ENCODE measurements at regions not wholly inside any gene's neighbourhood (a gene's known extent, or its start where the extent isn't known, plus 50 kb on each side); places are given as distances from the start of the nearest gene placed in this dataset.

DNA sequence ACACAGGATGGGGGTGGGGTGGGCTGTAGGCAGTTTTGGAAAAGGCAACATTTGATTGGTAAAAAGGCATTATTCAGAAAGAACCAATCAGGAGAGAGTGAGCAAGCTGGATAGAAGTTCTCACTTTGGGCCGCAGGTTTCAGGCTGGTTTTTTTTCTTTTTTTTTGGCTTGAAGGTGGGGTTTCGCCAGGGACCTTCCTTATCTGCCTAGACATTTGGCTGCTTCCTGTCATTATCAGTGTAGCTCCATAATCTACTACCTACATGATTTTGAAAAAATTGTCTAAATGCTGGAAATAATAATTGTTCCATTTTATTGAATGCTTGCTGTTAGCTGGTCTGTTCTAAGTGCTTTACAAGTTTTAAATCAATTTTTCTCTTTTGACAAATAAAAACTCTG, 649.0 kb downstream of the TMTC2 start:
- H3K23ac ChIP-seq (ENCODE audit: low read depth, low read length, poor library complexity): no peak overlapping the region
- H2BK5ac ChIP-seq (ENCODE audit: low read length): no peak overlapping the region
- no peak overlapping the region for H3K9ac ChIP-seq (ENCODE audit: low read depth, low read length, poor library complexity)
- no peak overlapping the region for H2AK5ac ChIP-seq (ENCODE audit: low read depth, low read length)
- no peak overlapping the region for H2BK12ac ChIP-seq (ENCODE audit: low read length)
- peaks cover 0 to 2% of the 10 kb centered on the region in 2 donors for H3K9me3 ChIP-seq (replicated peaks in 1 of 2; ENCODE audit: control insufficient read depth in 2 of 2, insufficient read depth in 1 of 2, low read depth in 1 of 2, low read length in 2 of 2)
- no peak overlapping the region for H3K4ac ChIP-seq (ENCODE audit: low read length)
- H2BK15ac ChIP-seq (ENCODE audit: low read length): no peak overlapping the region
- no peaks in the 10 kb centered on the region for H3K4me1 ChIP-seq (ENCODE audit: control insufficient read depth in 2 of 2, insufficient read depth in 1 of 2, low read depth in 1 of 2, low read length in 2 of 2)
- no peak for DNase-seq (ENCODE audit: low spot score)
- no peaks in the 10 kb centered on the region for H3K36me3 ChIP-seq (replicated peaks in 1 of 2; ENCODE audit: control insufficient read depth in 2 of 2, insufficient read depth in 2 of 2, low read length in 2 of 2)
- no peaks in the 10 kb centered on the region for H3K79me1 ChIP-seq (ENCODE audit: low read depth, low read length)
- H3K14ac ChIP-seq (ENCODE audit: low read length): no peak overlapping the region
- H3K4me3 ChIP-seq (ENCODE audit: low read length in 2 of 2): no peak overlapping the region
- H3K27me3 ChIP-seq (ENCODE audit: control insufficient read depth in 3 of 3, insufficient read depth in 3 of 3, low read depth in 1 of 3, low read length in 3 of 3): no peaks in the 10 kb centered on the region
- H3K27ac ChIP-seq (replicated peaks; ENCODE audit: low read length): no peak overlapping the region
- H2BK120ac ChIP-seq (ENCODE audit: low read depth, low read length): no peak overlapping the region
- no peak overlapping the region for H4K91ac ChIP-seq (ENCODE audit: low read depth, low read length, poor library complexity)
- no peak overlapping the region for H2AFZ ChIP-seq (ENCODE audit: low read length)
- H4K8ac ChIP-seq (ENCODE audit: low read depth, low read length): no peak overlapping the region
- no CpG with 5 or more reads among the region's 2 CpGs for WGBS, 2 donors (ENCODE audit: extremely low coverage in 2 of 2, insufficient read length in 2 of 2, insufficient replicate concordance in 1 of 2)
- no peak overlapping the region for H3K4me2 ChIP-seq (ENCODE audit: insufficient read depth, low read length, poor library complexity, severe bottlenecking)
- H3K18ac ChIP-seq (ENCODE audit: low read length): no peak overlapping the region

DNA sequence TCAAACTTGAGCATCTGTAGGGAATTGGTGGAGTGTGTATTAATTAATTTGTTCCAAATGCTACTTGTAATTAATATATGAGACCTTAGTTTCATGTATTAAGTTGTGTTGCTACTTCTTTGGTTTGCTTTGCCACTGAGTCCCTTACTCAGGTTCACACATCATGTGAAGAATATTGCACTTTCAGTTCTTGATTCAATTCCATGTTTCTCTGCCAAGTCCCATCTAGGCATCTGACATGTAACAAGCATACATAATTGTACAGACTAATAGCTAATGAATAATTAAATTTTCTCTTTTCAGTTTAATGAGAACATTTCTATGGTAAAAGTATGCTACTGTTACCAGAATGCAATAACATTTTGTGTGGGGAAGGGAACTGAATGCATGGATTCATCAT, 640.0 kb downstream of the TMTC2 start:
- no peak overlapping the region for H2BK12ac ChIP-seq (ENCODE audit: low read length)
- H2BK5ac ChIP-seq (ENCODE audit: low read length): no peak overlapping the region
- H3K4me3 ChIP-seq (ENCODE audit: low read length in 2 of 2): no peak overlapping the region
- H3K4me1 ChIP-seq (ENCODE audit: control insufficient read depth in 2 of 2, insufficient read depth in 1 of 2, low read depth in 1 of 2, low read length in 2 of 2): no peaks in the 10 kb centered on the region
- no peak overlapping the region for H3K4ac ChIP-seq (ENCODE audit: low read length)
- no peak overlapping the region for H3K18ac ChIP-seq (ENCODE audit: low read length)
- no peak overlapping the region for H3K4me2 ChIP-seq (ENCODE audit: insufficient read depth, low read length, poor library complexity, severe bottlenecking)
- H3K79me1 ChIP-seq (ENCODE audit: low read depth, low read length): no peaks in the 10 kb centered on the region
- H3K14ac ChIP-seq (ENCODE audit: low read length): no peak overlapping the region
- no peaks in the 10 kb centered on the region for H3K27me3 ChIP-seq (ENCODE audit: control insufficient read depth in 3 of 3, insufficient read depth in 3 of 3, low read depth in 1 of 3, low read length in 3 of 3)
- H3K9me3 ChIP-seq (replicated peaks in 1 of 2; ENCODE audit: control insufficient read depth in 2 of 2, insufficient read depth in 1 of 2, low read depth in 1 of 2, low read length in 2 of 2): no peaks in the 10 kb centered on the region
- H2AK5ac ChIP-seq (ENCODE audit: low read depth, low read length): no peak overlapping the region
- DNase-seq (ENCODE audit: low spot score): no peak
- H2BK15ac ChIP-seq (ENCODE audit: low read length): no peak overlapping the region
- no peak overlapping the region for H3K23ac ChIP-seq (ENCODE audit: low read depth, low read length, poor library complexity)
- no peak overlapping the region for H4K91ac ChIP-seq (ENCODE audit: low read depth, low read length, poor library complexity)
- no peak overlapping the region for H2BK120ac ChIP-seq (ENCODE audit: low read depth, low read length)
- no peak overlapping the region for H4K8ac ChIP-seq (ENCODE audit: low read depth, low read length)
- H2AFZ ChIP-seq (ENCODE audit: low read length): no peak overlapping the region
- no peak overlapping the region for H3K9ac ChIP-seq (ENCODE audit: low read depth, low read length, poor library complexity)
- no peak overlapping the region for H3K27ac ChIP-seq (replicated peaks; ENCODE audit: low read length)
- H3K36me3 ChIP-seq (replicated peaks in 1 of 2; ENCODE audit: control insufficient read depth in 2 of 2, insufficient read depth in 2 of 2, low read length in 2 of 2): no peaks in the 10 kb centered on the region

DNA sequence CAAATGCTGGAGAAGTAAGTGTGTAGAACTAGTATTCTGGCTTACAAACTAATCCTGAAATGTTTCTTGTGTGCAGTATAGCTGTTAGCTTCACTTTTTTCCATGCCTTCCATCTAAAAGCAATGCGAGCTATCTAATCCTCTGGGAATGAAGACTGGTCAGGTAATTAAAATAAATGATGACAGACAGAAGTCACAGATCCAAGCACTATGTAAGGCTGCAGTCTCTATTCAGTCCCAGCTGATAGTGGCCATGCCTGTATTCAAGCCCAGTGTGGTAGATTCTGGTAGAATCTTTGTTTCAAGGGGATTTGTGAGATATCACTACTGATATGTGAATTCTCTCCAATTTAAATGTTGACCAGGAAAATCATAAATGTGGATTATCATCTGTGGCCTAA, 637.2 kb downstream of the TMTC2 start:
- WGBS, 2 donors (ENCODE audit: extremely low coverage in 2 of 2, insufficient read length in 2 of 2, insufficient replicate concordance in 1 of 2): no CpG with 5 or more reads among the region's 1 CpG

DNA sequence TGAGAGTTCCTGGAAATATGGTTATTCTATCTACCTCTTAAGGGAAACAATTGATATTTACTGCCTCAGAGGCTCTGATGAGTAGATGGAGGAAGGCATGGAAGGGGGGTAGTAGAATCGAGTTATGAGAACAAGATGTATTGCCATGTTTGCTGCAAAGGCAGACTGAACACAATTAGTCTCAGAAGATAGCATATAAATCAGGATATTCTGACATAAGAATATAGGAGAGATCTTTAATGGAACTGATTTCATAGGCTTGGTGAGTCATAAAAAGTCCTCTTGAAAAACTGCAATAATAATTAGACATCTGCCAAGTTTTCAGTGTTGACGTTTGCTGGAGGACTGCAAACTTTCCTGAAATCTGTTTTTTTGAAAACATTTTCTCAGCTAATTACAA, 636.1 kb downstream of the TMTC2 start:
- Histone ChIP-seq H3K4me2 (ENCODE audit: insufficient read depth, low read length, poor library complexity, severe bottlenecking) (no peak overlapping the region), H4K8ac (ENCODE audit: low read depth, low read length) (no peak overlapping the region), H3K23ac (ENCODE audit: low read depth, low read length, poor library complexity) (no peak overlapping the region), H3K9ac (ENCODE audit: low read depth, low read length, poor library complexity) (no peak overlapping the region), H3K14ac (ENCODE audit: low read length) (no peak overlapping the region), H4K91ac (ENCODE audit: low read depth, low read length, poor library complexity) (no peak overlapping the region), H2AK5ac (ENCODE audit: low read depth, low read length) (no peak overlapping the region), H3K4me1 (ENCODE audit: control insufficient read depth in 2 of 2, insufficient read depth in 1 of 2, low read depth in 1 of 2, low read length in 2 of 2) (peaks cover 0 to 3% of the 10 kb centered on the region in 2 donors), H3K36me3 (replicated peaks in 1 of 2; ENCODE audit: control insufficient read depth in 2 of 2, insufficient read depth in 2 of 2, low read length in 2 of 2) (no peaks in the 10 kb centered on the region), H3K9me3 (replicated peaks in 1 of 2; ENCODE audit: control insufficient read depth in 2 of 2, insufficient read depth in 1 of 2, low read depth in 1 of 2, low read length in 2 of 2) (no peaks in the 10 kb centered on the region), H2BK120ac (ENCODE audit: low read depth, low read length) (no peak overlapping the region), H3K4me3 (ENCODE audit: low read length in 2 of 2) (no peak overlapping the region), H2BK5ac (ENCODE audit: low read length) (no peak overlapping the region), H2BK15ac (ENCODE audit: low read length) (no peak overlapping the region), H3K4ac (ENCODE audit: low read length) (no peak overlapping the region), H3K79me1 (ENCODE audit: low read depth, low read length) (no peaks in the 10 kb centered on the region), H3K27me3 (ENCODE audit: control insufficient read depth in 3 of 3, insufficient read depth in 3 of 3, low read depth in 1 of 3, low read length in 3 of 3) (no peaks in the 10 kb centered on the region), H3K27ac (replicated peaks; ENCODE audit: low read length) (no peak overlapping the region), H2AFZ (ENCODE audit: low read length) (no peak overlapping the region), H2BK12ac (ENCODE audit: low read length) (no peak overlapping the region), H3K18ac (ENCODE audit: low read length) (no peak overlapping the region)
- no peak for DNase-seq (ENCODE audit: low spot score)
- WGBS, 2 donors (ENCODE audit: extremely low coverage in 2 of 2, insufficient read length in 2 of 2, insufficient replicate concordance in 1 of 2): no CpG with 5 or more reads among the region's 2 CpGs

More for the DNA sequence above, 637.2 kb downstream of the TMTC2 start:
- Histone ChIP-seq H3K9me3 (replicated peaks in 1 of 2; ENCODE audit: control insufficient read depth in 2 of 2, insufficient read depth in 1 of 2, low read depth in 1 of 2, low read length in 2 of 2) (no peaks in the 10 kb centered on the region), H3K4me1 (ENCODE audit: control insufficient read depth in 2 of 2, insufficient read depth in 1 of 2, low read depth in 1 of 2, low read length in 2 of 2) (no peaks in the 10 kb centered on the region), H2AK5ac (ENCODE audit: low read depth, low read length) (no peak overlapping the region), H2BK120ac (ENCODE audit: low read depth, low read length) (no peak overlapping the region), H4K91ac (ENCODE audit: low read depth, low read length, poor library complexity) (no peak overlapping the region), H2BK5ac (ENCODE audit: low read length) (no peak overlapping the region), H3K14ac (ENCODE audit: low read length) (no peak overlapping the region), H3K4me3 (ENCODE audit: low read length in 2 of 2) (no peak overlapping the region), H3K4me2 (ENCODE audit: insufficient read depth, low read length, poor library complexity, severe bottlenecking) (no peak overlapping the region), H3K4ac (ENCODE audit: low read length) (no peak overlapping the region), H4K8ac (ENCODE audit: low read depth, low read length) (no peak overlapping the region), H3K18ac (ENCODE audit: low read length) (no peak overlapping the region), H3K23ac (ENCODE audit: low read depth, low read length, poor library complexity) (no peak overlapping the region), H3K27ac (replicated peaks; ENCODE audit: low read length) (no peak overlapping the region), H3K27me3 (ENCODE audit: control insufficient read depth in 3 of 3, insufficient read depth in 3 of 3, low read depth in 1 of 3, low read length in 3 of 3) (no peaks in the 10 kb centered on the region), H3K79me1 (ENCODE audit: low read depth, low read length) (no peaks in the 10 kb centered on the region), H2BK12ac (ENCODE audit: low read length) (no peak overlapping the region), H2BK15ac (ENCODE audit: low read length) (no peak overlapping the region), H3K36me3 (replicated peaks in 1 of 2; ENCODE audit: control insufficient read depth in 2 of 2, insufficient read depth in 2 of 2, low read length in 2 of 2) (no peaks in the 10 kb centered on the region), H3K9ac (ENCODE audit: low read depth, low read length, poor library complexity) (no peak overlapping the region), H2AFZ (ENCODE audit: low read length) (no peak overlapping the region)
- no peak for DNase-seq (ENCODE audit: low spot score)

Data from neuronal stem cell (in vitro differentiated cells).